ENCODE measurements at regions not wholly inside any gene's neighbourhood (a gene's known extent, or its start where the extent isn't known, plus 50 kb on each side); places are given as distances from the start of the nearest gene placed in this dataset.

DNA sequence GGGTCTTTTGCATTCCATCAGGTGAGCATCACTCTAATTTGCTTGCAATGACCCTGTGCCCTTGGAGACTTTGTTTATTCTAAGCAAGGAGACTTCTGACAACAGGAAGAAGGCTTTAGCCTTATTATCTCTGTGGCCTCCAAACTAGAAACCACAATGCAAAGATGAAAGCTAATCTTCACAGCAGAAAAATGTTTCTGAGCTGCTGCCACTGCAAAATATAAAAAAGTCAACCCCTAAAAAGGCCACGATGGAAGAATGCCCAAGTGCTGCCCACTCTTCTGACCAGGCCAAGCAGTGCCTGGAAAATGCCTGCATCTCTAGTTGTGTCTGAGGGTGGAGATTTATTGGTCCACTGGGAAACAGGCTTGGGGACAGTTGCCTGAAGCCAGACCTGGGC, 299.9 kb downstream of the C7orf25 start:
- TF ChIP-seq POLR2A (IDR thresholded peaks at IDR 0.05): no peak
- TF ChIP-seq, protein P1, sequence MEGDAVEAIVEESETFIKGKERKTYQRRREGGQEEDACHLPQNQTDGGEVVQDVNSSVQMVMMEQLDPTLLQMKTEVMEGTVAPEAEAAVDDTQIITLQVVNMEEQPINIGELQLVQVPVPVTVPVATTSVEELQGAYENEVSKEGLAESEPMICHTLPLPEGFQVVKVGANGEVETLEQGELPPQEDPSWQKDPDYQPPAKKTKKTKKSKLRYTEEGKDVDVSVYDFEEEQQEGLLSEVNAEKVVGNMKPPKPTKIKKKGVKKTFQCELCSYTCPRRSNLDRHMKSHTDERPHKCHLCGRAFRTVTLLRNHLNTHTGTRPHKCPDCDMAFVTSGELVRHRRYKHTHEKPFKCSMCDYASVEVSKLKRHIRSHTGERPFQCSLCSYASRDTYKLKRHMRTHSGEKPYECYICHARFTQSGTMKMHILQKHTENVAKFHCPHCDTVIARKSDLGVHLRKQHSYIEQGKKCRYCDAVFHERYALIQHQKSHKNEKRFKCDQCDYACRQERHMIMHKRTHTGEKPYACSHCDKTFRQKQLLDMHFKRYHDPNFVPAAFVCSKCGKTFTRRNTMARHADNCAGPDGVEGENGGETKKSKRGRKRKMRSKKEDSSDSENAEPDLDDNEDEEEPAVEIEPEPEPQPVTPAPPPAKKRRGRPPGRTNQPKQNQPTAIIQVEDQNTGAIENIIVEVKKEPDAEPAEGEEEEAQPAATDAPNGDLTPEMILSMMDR (IDR thresholded peaks at IDR 0.05): no peak
